ENCODE measurements at regions not wholly inside any gene's neighbourhood (a gene's known extent, or its start where the extent isn't known, plus 50 kb on each side); places are given as distances from the start of the nearest gene placed in this dataset.

DNA sequence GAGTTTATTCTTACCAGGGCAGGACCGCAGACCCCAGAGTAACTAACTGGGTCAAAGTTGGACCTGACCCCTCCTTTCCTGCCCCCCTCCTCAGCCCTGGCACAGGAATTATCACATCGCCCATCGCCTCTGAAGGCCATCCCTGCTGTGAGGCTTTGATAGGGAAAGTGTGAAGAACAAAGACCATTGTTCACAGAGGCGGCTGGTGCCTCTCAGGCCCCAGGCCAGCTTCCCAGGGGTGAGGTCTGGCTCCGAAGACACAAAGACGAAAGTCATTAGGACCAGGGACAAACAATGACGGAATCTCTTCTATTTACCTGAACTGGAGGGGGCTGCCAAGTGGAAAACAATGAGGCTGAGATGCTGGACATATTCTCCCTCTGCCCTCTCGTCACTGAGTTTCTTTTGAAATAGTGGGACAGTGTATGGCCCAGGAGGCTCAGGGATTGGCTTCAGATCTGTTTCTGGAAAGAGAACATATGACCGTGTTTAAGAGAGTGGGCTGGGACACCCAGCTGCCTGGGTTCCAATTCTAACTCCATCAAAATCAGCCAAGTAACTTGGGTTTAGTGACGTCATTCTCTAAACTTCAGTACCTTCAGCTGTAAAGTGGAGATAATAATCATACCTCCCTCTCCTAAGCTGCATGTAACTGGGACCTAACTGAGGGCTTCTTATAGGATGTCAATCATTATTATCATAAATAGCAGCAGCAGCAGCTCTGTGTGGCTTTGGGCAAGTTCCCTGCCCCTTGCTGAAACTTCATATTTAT is 769.4 kb downstream of the MED13L start (continued):
- TF ChIP-seq HDAC2 (IDR thresholded peaks at IDR 0.05; ENCODE audit: borderline replicate concordance in 1 of 2, low read depth in 2 of 2, low read length in 2 of 2): peak; percentile 67 to 82; a peak in 1 of 4 replicates
- TF ChIP-seq CTBP2 (IDR thresholded peaks at IDR 0.05; ENCODE audit: borderline replicate concordance, insufficient read depth, insufficient read length, low read length): peak; percentile 99
- TF ChIP-seq TBP (IDR thresholded peaks at IDR 0.05; ENCODE audit: low read depth, low read length): no peak
- TF ChIP-seq, protein P1, sequence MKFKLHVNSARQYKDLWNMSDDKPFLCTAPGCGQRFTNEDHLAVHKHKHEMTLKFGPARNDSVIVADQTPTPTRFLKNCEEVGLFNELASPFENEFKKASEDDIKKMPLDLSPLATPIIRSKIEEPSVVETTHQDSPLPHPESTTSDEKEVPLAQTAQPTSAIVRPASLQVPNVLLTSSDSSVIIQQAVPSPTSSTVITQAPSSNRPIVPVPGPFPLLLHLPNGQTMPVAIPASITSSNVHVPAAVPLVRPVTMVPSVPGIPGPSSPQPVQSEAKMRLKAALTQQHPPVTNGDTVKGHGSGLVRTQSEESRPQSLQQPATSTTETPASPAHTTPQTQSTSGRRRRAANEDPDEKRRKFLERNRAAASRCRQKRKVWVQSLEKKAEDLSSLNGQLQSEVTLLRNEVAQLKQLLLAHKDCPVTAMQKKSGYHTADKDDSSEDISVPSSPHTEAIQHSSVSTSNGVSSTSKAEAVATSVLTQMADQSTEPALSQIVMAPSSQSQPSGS (IDR thresholded peaks at IDR 0.05; ENCODE audit: low read length): peak; percentile 93
- TF ChIP-seq RXRA (IDR thresholded peaks at IDR 0.05; ENCODE audit: insufficient read depth, low read depth, low read length): peak; percentile 89; the same call in 1 of the 2 replicates
- TF ChIP-seq, protein P2, sequence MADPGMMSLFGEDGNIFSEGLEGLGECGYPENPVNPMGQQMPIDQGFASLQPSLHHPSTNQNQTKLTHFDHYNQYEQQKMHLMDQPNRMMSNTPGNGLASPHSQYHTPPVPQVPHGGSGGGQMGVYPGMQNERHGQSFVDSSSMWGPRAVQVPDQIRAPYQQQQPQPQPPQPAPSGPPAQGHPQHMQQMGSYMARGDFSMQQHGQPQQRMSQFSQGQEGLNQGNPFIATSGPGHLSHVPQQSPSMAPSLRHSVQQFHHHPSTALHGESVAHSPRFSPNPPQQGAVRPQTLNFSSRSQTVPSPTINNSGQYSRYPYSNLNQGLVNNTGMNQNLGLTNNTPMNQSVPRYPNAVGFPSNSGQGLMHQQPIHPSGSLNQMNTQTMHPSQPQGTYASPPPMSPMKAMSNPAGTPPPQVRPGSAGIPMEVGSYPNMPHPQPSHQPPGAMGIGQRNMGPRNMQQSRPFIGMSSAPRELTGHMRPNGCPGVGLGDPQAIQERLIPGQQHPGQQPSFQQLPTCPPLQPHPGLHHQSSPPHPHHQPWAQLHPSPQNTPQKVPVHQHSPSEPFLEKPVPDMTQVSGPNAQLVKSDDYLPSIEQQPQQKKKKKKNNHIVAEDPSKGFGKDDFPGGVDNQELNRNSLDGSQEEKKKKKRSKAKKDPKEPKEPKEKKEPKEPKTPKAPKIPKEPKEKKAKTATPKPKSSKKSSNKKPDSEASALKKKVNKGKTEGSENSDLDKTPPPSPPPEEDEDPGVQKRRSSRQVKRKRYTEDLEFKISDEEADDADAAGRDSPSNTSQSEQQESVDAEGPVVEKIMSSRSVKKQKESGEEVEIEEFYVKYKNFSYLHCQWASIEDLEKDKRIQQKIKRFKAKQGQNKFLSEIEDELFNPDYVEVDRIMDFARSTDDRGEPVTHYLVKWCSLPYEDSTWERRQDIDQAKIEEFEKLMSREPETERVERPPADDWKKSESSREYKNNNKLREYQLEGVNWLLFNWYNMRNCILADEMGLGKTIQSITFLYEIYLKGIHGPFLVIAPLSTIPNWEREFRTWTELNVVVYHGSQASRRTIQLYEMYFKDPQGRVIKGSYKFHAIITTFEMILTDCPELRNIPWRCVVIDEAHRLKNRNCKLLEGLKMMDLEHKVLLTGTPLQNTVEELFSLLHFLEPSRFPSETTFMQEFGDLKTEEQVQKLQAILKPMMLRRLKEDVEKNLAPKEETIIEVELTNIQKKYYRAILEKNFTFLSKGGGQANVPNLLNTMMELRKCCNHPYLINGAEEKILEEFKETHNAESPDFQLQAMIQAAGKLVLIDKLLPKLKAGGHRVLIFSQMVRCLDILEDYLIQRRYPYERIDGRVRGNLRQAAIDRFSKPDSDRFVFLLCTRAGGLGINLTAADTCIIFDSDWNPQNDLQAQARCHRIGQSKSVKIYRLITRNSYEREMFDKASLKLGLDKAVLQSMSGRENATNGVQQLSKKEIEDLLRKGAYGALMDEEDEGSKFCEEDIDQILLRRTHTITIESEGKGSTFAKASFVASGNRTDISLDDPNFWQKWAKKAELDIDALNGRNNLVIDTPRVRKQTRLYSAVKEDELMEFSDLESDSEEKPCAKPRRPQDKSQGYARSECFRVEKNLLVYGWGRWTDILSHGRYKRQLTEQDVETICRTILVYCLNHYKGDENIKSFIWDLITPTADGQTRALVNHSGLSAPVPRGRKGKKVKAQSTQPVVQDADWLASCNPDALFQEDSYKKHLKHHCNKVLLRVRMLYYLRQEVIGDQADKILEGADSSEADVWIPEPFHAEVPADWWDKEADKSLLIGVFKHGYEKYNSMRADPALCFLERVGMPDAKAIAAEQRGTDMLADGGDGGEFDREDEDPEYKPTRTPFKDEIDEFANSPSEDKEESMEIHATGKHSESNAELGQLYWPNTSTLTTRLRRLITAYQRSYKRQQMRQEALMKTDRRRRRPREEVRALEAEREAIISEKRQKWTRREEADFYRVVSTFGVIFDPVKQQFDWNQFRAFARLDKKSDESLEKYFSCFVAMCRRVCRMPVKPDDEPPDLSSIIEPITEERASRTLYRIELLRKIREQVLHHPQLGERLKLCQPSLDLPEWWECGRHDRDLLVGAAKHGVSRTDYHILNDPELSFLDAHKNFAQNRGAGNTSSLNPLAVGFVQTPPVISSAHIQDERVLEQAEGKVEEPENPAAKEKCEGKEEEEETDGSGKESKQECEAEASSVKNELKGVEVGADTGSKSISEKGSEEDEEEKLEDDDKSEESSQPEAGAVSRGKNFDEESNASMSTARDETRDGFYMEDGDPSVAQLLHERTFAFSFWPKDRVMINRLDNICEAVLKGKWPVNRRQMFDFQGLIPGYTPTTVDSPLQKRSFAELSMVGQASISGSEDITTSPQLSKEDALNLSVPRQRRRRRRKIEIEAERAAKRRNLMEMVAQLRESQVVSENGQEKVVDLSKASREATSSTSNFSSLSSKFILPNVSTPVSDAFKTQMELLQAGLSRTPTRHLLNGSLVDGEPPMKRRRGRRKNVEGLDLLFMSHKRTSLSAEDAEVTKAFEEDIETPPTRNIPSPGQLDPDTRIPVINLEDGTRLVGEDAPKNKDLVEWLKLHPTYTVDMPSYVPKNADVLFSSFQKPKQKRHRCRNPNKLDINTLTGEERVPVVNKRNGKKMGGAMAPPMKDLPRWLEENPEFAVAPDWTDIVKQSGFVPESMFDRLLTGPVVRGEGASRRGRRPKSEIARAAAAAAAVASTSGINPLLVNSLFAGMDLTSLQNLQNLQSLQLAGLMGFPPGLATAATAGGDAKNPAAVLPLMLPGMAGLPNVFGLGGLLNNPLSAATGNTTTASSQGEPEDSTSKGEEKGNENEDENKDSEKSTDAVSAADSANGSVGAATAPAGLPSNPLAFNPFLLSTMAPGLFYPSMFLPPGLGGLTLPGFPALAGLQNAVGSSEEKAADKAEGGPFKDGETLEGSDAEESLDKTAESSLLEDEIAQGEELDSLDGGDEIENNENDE (IDR thresholded peaks at IDR 0.05; ENCODE audit: insufficient replicate concordance, low read length): peak; percentile 29
- TF ChIP-seq TAF1 (IDR thresholded peaks at IDR 0.05; ENCODE audit: low read depth, low read length): no peak

Data from H1 (cell line).